Kidney glomerular epithelial cell (primary cell): ENCODE measurements at regions not wholly inside any gene's neighbourhood (a gene's known extent, or its start where the extent isn't known, plus 50 kb on each side); places are given as distances from the start of the nearest gene placed in this dataset.
"Not testable (repeated sequence)": the region's sequence is repeated elsewhere in the genome, so short reads cannot be mapped to it uniquely, and the experiment has no call there.

Experiments
- DNase-seq: peaks from one replicate; lab custom pipeline; 2025; lab: John Stamatoyannopoulos, UW

DNA sequence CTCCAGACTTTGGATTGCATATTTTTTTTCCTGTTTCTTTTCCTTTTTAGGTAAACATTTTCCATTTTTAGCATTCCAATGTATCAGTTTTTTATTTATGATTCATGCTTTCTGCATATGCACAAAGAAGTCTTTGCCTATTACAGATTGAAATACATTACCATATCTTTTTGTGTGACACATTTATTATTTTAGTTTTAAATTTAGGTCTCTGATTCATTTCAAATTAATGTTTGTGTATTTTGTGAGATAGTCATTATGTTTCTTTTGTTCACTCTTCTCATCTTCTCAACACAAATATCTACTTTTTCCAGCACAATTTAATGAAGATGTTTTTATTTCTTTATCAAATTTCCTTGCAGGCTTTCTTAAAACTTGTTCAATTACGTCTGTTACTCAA lies 838.0 kb upstream of the CDH18 start:
- not testable (repeated sequence) for DNase-seq

DNA sequence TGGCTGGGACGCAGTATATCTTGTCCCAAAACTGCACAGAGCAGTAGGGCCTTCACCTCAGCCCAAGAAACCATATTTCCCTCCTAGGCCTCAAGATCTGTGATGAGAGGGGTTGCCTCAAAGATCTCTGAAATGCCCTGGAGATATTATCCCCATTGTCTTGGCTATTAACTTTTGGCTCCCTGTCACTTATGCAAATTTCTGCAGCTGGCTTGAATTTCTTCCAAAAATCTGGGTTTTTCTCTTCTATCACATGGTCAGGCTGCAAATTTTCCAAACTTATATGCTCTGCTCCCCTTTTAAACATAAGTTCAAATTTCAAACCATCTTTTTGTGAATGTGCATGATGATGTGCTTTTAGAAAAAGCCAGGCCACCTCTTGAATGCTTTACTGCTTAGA lies 809.2 kb upstream of the CDH18 start:
- not testable (repeated sequence) for DNase-seq

DNA sequence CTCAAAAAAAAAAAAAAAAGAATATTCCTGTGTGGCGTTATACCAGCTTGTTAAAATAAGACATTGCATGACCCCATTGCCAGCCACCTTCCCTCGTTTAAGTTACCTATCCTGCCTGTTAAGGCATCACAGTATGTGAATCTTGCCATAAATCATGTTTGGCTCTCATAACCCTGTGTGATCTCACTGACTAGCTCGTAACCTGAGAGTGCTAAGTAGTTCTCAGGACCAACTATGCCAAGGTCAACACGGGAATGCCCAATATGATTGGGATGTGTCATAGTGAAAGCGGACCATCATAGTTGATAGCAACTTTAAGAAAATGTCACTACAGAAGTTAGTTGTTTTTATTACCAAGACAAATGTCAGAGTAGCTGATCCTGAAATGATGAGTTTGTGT lies 796.8 kb upstream of the CDH18 start:
- not testable (repeated sequence) for DNase-seq

DNA sequence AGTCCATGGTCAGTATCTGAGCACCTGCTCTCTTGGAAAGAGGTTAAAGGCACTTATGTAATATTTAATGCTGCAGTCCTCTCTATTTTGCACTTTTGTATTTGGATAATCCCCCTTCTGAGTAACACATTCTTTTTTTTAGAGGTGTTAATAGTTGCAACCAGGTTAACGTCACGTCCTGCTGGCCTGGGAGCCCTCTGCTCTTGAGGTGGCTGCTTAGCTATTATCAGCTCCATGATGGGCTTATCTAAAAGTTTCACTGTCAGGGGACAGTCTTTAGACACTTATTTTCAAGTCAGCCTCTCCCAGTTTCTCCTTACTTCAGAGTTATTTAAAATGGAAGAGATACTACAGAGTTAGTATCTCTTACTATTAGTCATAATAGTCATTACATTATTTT lies 795.5 kb upstream of the CDH18 start:
- DNase-seq = not testable (repeated sequence)

DNA sequence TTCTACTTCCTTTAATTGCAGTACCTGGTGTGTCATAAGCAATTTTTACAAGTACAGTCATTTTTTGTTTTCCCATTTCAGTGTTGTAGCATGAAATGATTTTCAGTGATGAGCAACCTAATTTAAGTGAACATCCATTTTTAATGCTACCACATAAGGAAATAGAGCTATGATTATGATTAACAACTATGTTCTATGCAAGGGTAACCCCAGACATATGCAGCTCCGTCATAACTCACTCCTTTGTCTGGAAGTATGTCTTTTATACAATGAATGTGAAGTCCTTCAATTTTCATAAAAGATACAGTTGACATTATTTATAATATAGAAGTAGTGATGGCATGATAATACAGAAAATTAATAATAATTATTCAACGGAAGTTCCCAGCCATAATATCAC lies 783.3 kb upstream of the CDH18 start:
- not testable (repeated sequence) for DNase-seq

DNA sequence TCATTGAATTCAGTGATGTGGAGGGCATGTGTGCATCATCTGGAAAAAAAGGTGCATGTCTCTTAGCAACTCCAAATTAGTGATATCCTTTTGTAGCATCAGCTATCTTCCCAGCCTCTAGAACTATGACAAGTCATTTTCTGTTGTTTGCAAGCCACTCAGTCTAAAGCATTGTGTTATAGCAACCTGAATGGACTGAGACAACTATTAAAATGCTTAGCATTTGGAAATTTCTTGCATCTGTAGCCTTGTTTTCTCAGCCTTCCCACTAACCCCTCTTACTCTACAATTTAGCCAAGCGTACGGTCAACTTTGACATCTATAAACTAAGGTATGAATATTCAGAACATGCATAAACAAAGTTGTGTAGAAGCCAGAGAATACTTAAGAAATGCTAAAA lies 777.1 kb upstream of the CDH18 start:
- DNase-seq = not testable (repeated sequence)

DNA sequence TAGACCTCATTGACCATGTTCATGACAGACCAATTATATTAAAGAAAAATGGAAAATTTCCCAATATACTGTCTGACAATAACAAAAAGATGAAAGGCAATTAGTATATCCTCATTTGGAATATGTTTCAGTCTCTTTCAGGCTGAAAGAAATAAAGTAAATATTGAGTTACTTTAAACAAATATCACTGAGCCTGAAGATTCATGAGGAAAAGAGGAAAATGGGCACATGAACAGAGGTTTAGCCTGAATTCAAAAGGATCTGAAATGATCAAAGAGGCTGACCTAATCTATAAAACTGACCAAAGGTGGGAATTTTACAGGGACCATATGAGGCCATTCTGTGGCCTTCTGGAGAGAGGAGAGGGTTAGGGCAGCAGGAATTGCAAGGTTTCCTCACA lies 771.5 kb upstream of the CDH18 start:
- DNase-seq = not testable (repeated sequence)

DNA sequence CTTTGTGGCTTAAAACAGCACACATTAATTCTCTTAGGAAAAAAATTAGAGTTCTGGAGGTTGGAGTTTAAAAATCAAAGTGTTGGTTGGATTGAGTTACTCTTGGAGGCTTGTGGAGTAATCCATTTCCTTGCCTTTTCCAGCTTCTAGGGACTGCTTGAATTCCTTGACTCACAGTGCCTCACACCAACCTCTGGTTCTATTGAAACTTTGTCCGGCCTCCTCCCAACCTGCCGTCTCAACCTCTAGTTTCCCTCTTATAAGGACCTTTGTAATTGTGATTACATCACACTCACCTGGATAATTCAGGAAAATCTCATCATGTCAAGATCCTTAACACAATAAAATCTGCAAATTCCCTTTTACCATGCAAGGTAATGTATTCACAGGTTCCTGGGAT lies 764.2 kb upstream of the CDH18 start:
- not testable (repeated sequence) for DNase-seq

DNA sequence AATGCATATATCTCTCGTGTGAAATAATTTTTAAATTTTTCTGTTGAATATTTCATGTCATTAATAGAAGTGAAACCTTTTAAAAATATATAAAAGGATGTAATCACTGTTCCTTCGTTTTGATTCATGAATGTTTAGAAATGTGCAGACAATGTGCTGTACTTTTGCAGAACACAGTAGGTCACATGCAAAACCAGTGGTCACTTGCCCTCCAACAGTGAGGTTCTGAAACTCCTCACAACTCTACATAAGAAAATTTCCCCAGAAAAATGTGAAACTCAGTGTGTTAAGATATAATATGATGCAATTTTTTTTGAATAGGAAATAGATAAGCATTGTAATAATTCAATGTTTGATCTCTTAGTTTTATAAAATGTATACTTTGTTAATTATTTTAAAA lies 747.7 kb upstream of the CDH18 start:
- DNase-seq = not testable (repeated sequence)

DNA sequence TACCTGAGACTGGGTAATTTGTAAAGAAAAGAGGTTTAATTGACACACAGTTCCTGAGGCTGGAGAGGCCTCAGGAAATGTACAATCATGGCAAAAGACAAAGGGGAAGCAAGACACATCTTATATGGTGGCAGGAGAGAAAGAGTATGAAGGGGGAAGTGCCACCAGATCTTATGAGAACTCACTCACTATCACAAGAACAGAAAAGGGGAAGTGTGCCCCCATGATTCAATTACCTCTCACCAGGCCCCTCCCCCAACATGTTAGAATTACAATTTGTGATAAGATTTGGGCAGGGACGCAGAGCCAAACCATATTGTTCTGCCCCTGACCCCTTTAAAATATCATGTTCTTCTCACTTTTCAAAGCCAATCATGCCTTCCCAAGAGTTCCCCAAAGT lies 744.2 kb upstream of the CDH18 start:
- not testable (repeated sequence) for DNase-seq

DNA sequence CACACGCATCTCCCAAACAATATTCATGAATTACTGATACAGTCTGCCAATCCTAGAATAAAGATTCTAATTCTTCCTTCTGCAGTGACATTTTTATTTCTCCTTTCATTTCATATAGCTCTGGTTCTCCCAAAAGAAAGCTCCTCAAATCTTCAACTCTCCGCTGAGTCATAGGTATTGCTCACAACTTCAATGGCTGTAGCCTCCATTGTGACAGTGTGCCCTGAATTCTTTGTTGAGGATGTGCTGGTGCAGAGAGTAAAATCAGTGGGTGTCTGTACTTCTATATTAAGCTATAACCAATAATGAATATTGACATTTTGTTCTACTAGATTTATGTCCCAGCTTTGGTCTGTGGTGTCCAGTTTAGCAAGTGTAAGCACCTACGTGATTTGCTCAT lies 733.3 kb upstream of the CDH18 start:
- DNase-seq = not testable (repeated sequence)

DNA sequence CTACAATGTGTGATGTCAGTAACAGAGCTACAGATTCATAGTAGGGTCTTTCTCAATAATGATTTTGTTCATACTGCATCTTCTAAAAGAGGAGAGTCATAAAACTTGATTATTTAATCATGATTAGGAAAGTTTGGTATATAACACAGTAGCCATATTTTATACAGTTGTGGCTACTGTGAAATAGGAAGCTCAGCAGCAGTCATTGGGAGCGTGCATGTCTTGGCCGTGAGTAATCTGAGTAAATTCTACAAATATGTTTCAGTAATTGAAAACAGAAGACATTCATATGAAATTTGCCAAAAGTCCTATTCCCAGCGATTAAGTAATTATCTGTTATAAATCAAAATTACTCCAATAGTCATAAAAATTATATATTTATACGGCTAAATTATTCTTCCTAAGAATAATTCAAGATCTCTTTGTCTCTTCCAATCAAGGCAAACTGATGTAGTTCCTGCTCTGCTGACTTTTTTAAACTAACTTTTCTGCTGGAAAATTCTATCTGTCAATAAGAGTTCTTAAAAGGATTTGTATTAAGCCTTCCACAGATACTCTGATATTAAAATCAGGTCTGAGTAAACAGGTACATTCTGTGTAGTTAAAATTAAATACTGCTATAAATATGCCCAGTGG lies 723.6 kb upstream of the CDH18 start:
- not testable (repeated sequence) for DNase-seq

DNA sequence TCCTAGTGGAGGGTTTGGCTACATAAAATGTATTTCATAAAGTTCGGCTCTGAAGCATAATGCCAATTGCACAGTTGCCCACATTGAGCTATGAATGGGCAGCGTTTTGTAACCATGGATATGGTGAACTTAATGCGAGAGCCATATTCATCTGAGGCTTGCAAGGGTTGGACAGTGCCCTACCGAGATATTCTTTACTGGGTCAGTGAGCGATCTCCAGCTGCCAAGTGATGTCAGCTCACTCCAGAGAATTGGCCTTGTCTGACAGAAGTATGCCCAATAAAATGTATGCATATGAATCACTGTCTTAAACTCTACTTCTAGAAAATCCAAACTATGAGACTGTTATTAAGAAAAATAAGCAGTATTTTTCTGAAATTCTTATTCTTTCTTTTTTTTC lies 719.6 kb upstream of the CDH18 start:
- DNase-seq = not testable (repeated sequence)

DNA sequence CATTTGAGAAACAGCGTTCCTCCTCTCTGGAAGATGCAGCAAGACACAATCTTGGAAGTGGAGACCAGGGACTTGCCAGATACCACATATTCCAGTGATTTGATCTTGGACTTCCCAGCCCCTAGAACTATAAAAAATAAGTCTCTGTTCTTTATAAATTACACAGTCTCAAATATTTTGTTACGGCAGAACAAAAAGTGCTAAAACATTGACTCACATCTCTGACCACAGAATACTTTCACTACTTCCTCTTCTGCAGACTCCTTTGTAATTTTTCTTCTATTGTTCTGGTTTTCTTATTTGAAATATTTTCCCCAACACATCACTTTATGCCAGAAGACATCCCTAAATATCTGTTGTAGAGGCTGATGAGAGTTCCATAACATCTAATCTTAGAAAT lies 706.1 kb upstream of the CDH18 start:
- DNase-seq = no peak

DNA sequence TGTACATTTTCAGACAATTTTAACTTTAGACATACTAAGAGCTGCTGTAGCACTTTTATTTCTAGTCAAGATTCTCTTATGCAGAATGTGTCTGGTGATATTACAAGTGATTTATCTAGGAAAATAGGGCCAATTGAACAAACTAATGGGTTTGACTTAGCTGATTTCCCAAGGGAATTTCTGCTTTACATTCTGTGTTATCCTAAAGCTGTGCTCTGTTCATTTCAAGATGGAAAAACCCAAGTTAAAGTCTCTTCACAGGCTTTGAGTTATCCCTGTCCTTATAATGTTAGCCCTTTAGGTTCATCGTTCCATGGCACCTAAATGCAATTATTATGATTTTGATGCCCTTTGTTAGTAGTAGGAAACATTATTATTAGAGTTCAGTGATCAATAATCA lies 704.9 kb upstream of the CDH18 start:
- no peak for DNase-seq

DNA sequence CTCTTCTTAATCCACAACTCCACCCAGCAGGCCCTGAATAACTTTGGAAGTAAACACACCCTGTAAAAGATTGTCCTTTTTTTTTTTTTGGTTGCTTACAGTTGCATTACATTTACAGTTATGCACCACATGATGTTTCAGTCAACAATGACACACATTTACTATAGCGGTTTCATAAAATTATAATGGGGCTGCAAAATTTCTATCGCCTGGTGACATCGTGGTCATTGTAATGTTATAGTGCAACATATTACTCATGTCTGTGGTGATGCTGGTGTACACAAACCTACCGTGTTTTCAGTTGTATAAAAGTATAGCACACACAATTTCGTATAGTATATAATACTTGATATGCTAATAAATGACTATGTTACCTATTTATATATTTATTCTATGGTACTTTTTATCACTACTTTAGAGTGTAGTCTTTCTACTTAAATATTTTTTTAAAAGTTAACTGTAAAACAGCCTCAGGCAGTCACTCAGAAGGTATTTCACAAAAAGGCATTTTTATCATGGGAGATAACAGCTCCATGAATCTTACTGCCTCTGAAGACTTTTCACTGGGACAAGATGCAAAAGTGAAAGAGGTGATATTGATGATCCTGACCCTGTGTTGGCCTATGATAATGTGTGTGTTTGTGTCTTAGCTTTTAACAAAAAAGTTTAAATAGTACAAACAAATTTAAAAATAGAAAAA lies 695.4 kb upstream of the CDH18 start:
- no peak for DNase-seq

DNA sequence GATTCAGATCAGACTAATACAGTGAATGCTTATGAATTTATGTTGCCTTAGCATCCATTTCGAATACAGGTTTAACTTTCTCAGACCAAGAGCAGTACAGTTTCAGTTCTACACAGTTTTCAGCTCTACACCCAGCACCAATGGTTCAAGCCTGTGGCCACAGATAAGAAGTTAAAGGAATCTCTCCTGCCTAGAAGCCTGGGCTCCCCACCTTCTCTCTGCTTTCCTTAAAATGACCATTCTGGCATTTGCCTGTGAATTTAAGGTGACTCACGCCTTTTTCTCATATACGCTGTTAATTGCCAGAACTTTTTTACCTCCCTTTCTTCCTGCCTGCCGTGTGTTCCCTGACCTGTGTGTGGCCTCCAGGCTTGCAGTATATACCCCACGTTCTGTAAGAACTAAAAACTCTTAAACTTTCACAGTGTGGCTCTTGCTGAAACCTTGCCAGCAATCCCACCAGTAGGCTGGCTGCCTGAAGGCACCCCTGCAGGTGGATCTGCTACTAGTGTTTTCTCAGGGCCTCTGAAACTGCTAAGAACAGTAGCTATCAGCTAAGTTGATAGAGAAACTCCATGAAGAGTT lies 692.8 kb upstream of the CDH18 start:
- DNase-seq = no peak

DNA sequence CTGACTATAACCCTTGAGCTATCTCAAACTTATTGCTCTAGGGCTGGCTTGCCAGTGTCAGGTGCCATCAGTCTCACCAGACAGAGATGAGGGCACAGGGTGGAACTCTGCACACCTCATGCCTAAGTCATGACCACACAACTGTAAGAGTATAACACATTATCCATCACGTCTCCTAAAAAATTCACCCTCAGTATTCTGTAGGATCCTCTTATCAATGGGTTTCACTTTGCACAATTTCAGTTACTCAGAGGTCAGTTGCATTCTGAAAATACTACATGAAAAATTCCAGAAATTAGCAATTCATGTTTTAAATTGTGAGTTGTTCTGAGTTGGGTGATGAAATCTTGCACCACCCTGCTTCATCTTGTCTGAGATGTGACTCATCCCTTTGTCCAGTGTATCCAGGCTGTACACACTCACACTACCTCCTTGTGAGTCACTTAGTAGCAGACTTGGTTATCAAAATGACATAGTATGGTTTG lies 690.9 kb upstream of the CDH18 start:
- DNase-seq = peak; percentile 50

DNA sequence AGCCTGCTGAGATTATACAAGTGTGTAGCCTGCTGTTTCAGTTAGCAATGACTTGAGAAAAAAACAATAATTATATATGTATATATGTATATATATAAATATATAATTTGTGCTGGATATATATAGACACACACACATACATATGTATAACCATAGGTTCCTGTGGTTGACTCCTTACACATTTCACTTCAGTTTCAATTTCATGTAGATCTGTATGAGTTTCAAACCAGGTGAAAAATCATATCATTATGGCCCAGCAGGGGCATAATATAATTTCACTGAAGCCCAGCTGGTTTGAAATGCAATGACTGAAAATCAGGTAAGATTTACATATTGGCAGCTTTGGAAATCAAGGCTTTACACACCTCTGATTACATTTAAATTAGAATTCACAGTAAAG lies 690.4 kb upstream of the CDH18 start:
- no peak for DNase-seq

DNA sequence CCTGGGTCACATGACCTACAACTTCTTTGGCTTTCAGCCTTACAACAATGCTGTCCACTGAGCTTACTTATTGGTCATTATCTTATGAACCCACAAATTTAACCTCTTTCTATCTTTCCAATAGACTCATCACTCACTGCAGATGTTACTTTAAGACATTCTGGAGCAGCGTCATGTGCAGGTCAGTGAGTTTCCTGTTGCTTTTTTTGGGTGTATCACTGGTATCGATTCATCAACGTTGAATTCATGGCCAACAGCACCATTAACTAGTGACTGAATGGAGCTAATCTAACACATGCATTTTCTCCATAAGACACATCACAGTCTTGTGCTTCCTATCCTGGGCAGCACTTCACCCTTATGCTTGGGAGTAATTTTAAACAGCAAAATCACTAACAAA lies 672.6 kb upstream of the CDH18 start:
- DNase-seq = no peak

DNA sequence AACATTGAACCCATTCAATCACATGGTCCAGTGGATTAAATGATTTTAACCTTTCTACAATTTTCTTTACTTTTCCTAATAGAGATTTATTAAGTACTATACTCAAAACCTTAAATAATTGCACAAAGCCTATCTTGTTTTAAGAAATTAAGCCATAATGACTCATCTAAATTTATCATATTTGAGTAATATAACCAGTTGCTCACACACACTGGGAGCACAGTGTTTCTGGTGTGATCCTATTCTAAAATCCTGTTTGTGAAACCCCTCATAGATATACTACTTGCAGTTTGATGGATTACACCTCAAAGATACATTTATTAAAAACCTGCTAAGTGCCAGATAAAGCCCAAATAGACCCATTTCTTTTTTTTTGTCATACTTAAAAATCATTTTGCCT lies 668.3 kb upstream of the CDH18 start:
- no peak for DNase-seq

DNA sequence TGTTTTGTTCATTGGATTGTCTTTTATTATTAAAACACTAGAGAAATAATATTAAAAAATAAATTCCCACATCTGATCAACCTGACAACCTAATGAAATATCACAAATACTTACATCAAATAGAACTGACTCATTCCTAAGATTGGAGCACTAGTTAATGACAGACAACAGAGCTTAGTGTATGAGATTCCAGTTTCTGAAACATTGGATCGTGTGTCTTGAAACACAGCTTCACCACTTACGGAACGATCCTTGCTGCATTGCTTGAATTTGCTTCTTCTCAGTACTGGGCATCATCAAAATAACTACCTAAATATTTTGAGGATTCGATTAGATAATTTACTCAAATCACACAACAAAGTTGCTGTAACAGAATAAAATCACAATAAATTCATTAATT lies 667.2 kb upstream of the CDH18 start:
- no peak for DNase-seq

DNA sequence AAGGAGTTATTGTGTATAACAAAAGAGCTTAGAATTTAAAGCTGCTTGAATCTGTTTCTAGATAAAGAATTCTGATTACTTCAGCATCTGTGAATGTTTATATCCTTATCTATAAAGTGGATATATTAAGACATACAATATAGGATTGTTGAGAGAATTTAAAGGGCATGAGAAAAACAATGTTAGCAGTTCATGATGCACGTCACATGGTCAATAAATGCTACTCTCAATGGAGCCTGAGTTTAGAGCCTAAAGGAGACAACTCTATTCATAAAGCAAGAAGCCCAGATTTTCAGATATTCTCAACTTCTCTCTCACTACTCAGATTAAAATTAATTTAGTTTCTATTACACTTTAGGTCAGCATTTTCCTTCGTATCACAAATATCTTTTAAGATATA lies 666.7 kb upstream of the CDH18 start:
- DNase-seq = no peak
